Hindlimb muscle (tissue), 1 donor: ENCODE measurements at regions not wholly inside any gene's neighbourhood (a gene's known extent, or its start where the extent isn't known, plus 50 kb on each side); places are given as distances from the start of the nearest gene placed in this dataset.

Experiments used
- DNase-seq: peaks from one replicate; pipeline ENCODE4 v3.0.0-alpha.2; 2013

GRCh38 chr7:47663213-47663612 lies 81.3 kb upstream of the TNS3 start:
- no peak for DNase-seq

DNA sequence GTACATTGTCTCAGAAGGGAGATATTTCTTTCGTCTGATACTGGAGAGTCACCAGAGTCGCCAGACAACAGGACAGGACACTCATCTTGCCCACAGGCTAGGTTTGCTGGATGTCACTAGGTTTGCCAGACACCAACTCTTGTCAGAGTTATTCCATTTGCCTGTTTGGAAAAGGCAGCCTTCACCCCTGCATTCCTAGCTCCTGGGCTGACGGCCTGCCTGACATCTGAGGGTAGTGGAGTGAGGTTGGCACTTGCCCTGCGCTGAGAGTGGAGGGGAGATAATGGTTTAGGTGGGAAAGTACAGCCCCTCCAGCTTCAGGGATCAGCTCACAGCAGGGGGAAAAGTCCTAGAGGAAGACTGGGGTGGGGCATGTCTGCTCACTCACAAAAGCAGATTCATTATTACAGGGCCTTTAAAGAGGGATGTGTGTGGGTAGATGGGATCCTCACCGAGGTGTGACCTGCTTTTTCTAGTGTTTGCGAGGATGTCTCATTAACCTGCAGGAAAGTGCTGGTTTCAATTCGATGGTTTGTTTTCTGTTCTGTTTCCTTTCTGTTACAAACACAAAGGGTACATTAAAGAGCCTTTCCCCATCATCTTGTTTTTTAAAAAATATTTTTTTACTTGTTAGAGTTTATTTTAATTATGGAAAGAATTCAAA lies 79.3 kb upstream of the TNS3 start:
- DNase-seq: no peak

- no peak for DNase-seq
Measured at GRCh38 chr7:47659664-47660462, 78.0 kb upstream of the TNS3 start.

- no peak for DNase-seq
Measured at GRCh38 chr7:47658886-47659635, 77.2 kb upstream of the TNS3 start.

- DNase-seq: no peak
Measured at GRCh38 chr7:47657126-47657525, 75.2 kb upstream of the TNS3 start.

DNA sequence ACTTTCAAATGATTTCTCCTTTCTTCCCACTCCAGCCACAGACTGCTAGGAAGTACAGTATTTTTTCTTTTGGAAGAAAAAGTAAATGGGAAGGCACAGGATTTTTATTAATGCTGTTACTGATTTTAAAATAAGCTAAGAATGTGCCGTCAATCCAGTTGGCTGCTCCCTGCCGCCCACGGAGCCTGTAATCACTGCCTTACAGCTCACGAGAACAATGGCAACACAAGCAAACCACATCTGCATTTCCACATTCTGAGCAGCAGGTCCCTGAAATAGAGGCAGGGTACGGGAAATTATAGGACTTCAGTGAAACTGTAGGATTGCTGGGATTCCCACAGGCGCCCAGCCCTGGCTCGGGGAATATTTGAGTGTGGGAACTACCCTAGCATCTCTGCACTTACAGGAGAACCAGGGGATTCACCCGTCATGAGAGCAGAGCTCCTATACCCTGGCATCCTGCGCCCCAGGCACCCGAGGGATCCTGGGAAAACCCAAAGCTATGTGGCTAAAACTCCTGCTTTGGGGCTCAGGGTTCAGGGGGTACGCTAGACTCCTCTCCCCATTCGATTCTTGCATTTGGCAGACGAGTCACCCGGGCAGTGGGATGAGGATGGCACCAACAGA lies 72.9 kb upstream of the TNS3 start:
- DNase-seq: no peak

GRCh38 chr7:47653550-47654411 lies 71.9 kb upstream of the TNS3 start:
- DNase-seq: no peak

DNA sequence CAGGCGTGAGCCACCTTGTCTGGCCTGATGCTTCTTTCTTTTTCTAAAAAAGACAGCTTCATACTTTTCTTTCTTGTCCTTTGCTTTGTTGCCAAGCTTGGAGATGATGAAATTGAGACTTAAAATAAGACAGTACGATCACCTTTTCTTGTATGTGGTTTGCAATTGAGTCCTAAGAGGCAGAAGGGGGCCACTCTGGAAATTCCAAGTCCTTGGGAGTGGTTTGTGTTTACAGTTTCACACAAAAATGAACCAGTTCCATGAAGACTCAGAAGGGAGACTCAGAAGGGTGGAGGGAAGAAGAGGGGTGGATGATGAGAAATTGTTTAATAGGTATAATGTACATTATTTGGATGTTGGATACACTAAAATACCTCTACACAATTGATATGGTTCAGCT lies 70.7 kb upstream of the TNS3 start:
- DNase-seq: no peak

- DNase-seq: no peak
Measured at GRCh38 chr7:47651355-47652317, 69.7 kb upstream of the TNS3 start.

DNA sequence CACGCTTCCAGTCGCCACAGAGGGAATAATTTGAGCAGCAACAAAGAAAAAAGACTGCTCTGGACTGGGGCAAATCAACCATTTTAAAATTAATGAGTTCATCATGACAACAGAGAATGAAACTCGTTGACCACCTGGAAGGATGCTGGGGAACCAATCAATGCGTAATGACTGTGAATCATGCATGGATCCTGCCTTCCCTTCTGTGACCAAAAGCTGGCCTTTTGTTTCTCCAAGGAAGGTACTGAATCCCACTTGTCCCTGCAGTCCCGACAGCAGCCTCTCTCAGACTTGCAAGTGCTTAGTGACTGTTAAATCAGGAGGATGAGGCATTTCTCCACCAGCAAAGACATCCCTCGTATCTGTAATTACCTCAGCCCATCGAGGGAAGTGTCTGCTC lies 68.0 kb upstream of the TNS3 start:
- DNase-seq: no peak

DNA sequence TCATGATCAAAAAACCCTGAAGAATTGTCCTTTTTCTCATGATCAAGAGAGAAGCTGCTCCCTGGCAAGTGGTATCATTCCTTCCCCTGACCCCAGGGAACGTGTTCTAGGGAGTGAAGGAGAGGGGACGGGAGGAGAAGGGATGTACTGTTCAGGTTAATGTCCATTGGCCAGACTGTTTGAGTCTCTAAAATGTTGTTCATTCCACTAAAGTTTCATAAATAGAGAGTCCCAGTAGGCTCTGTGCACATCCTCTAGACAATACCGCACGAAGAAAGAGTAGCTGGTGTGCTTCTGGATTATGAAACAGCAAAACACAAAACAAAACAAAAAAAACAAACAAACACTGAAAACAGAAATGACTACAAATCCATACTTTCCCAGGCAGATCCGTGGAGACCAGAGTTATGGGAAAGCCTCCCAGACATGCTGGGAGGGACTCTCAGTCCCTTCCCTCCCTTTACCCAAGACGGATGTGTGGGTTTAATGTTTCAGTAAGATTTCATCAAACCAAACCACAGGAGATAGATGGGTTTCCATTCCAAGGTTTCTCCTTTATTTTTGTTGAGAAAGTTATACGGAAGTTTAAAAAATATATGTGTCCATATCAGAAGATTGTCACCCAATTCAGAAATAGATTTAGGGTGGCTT lies 66.5 kb upstream of the TNS3 start:
- DNase-seq: peak; percentile 27

DNA sequence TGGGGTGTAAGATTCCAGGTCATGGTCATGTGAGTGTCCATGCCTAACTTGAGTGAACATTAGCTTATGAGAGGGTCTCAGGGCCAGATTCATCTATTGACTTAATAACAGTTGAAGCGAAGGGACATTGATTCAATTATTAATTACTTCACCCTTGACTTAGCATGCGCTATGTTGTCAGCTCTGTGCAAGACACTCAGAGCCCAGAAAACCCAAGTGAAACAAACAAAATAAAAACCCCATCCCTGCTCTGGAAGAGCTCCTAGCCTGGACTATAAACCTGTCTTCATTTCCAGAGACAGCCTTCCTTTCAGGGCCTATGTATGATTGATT lies 66.0 kb upstream of the TNS3 start:
- no peak for DNase-seq

GRCh38 chr7:47647181-47647917 lies 65.4 kb upstream of the TNS3 start:
- DNase-seq: peak; percentile 20

- no peak for DNase-seq
Measured at GRCh38 chr7:47643716-47644400, 61.9 kb upstream of the TNS3 start.

- DNase-seq: no peak
Measured at GRCh38 chr7:47640265-47640664, 58.4 kb upstream of the TNS3 start.

- no peak for DNase-seq
Measured at GRCh38 chr7:47639495-47640110, 57.7 kb upstream of the TNS3 start.

DNA sequence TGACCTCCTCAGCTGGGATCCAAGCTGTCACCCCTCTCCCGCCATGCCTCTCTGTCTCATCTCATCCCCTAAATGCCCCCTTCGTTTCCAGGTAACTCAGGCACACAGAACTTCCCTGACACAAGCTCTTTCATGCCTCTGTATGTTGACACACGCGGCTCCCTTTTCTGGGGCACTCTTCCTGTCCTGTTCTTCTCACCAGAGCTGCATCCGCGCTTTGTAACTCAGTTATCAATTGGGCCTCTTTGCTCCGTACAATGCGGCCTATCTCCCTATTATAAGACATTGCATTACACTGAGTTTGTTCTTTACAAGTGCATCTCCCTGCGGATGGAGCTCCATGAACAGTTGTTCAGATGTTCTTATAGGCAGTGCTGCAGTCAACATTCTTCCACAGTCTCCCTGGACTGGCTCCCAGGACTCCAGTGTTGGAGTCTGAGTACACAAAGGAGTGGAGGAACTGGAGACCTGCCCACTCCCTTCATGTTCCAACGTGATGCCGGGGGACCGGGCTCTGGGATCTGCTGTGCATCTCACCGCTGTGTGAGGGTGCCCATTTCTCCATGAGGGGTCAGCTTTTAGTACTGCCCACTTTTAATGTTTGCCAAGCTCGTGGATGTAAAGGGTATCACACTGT lies 56.9 kb upstream of the TNS3 start:
- DNase-seq: peak; percentile 50
